ENCODE measurements at regions not wholly inside any gene's neighbourhood (a gene's known extent, or its start where the extent isn't known, plus 50 kb on each side); places are given as distances from the start of the nearest gene placed in this dataset.

- DNase-seq, result no peak
Observed at GRCh38 chr5:125587631-125588030, 835.6 kb upstream of the GRAMD2B start.

- DNase-seq, result no peak
Observed at GRCh38 chr5:125592856-125593255, 830.4 kb upstream of the GRAMD2B start.

- DNase-seq, result no peak
Observed at GRCh38 chr5:125595095-125595494, 828.1 kb upstream of the GRAMD2B start.

GRCh38 chr5:125595845-125596244 is 827.4 kb upstream of the GRAMD2B start:
- no peak for DNase-seq

- no peak for DNase-seq
Observed at GRCh38 chr5:125597338-125597737, 825.9 kb upstream of the GRAMD2B start.

DNA sequence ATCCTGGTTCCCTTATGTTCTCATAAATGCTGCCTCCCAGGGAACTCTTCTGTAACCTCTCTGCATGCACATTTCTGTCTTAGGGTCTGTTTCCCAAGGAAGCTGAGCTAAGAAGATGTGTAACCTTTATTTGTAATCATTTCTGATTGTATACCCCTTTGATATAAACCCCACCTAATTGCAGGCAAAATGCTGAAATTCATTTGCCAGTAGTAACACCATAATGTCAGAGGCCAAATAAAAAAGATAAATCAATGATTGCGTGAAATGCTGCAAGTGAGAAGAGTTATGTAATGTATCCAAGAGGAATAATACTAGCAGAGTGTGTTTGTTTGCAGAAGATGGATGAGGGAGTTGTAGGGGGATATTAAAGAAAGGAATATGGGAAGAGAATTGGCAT is 822.6 kb upstream of the GRAMD2B start:
- no peak for DNase-seq

GRCh38 chr5:125602184-125602583 is 821.0 kb upstream of the GRAMD2B start:
- no peak for DNase-seq

DNA sequence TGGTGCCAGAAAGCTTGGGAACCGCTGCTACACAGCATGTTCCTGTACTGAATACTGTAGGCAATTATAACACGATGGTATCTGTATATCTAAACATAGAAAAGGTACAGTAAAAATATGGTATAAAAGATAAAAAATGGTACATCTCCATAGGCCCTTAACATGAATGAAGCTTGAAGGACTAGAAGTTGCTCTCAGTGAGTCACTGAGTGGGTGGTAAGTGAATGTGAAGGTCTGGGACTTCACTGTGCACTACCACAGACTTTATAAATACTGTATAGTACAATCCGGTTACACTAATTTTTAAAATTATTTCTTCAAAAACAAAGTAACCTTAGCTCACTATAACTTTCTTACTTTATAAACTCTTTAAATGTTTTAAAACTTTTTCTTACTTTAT is 819.9 kb upstream of the GRAMD2B start:
- DNase-seq, result no peak

- no peak for DNase-seq
Observed at GRCh38 chr5:125604104-125604503, 819.1 kb upstream of the GRAMD2B start.

DNA sequence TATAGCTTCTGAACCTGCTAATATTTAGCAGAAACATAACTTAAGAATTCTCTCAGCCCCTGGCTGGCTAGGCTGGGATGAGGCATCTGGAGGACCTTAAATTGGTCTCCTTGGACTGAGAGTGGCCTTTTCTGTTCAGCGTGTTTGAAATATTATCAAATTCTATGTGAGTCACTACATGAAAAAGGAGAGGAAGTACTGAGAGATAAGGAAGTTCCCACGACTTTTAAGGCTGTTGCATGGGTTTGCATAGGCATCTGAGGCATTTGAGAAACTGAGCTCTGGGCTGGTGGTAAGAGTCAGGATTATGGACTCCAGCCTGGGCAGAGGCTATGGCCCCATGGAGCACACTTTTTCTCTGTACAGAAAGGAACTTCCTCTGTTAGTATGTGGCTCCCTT is 816.2 kb upstream of the GRAMD2B start:
- DNase-seq, result no peak

GRCh38 chr5:125609011-125609410 is 814.2 kb upstream of the GRAMD2B start:
- no peak for DNase-seq

DNA sequence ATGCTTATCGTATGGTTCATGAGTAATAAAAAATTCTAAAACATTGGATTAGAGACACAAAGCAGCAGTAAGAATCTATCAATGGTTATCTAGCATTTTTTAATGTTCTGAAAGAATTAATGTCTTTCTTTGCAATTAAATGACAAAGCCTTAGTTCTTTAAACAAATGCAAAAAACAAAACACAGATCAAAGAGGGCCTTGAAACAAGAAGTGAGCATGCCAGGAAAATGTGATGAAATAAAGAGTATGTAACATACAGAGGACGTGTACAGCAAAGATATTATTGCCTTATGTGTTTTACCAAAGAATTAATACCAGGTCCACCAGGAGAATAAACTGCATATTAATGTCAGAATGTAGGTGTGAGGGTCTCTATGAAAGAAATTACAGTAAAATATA is 812.3 kb upstream of the GRAMD2B start:
- DNase-seq, result no peak

DNA sequence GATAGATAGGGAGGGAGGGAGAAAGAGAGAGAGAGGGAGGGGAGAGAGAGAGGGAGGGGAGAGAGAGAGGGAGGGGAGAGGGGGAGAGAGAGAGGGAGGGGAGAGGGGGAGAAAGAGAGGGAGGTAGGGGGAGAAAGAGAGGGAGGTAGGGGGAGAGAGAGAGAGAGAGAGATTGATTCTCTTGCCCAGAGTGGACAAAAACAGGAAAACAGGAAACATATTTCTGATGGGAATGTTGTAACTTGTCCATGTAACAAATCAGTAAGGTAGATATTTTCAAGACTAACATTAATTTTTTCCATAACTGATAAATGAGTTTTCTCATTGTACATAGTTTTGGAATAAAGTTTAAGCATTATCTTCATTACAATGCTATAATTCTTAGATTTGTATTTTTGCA is 811.7 kb upstream of the GRAMD2B start:
- no peak for DNase-seq

GRCh38 chr5:125612181-125612721 is 811.0 kb upstream of the GRAMD2B start:
- no peak for DNase-seq

DNA sequence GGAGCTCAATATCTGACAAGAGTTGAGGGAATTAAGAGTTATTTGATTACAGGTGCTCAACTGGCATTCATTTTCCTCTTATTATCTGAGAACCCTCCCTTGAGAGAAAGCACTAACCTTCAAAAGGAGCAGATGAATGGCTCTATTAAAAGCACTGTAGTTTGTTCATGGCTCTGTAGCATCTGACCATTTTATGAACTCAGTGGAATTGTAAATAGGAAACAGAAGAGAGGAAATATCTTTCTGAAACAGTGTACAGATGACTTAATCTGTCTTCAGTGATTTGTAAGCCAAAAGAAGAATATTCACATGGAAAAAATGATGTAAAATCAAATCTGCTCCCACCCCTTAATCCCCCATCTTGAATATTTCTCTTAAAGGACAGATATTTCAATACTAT is 810.4 kb upstream of the GRAMD2B start:
- no peak for DNase-seq

DNA sequence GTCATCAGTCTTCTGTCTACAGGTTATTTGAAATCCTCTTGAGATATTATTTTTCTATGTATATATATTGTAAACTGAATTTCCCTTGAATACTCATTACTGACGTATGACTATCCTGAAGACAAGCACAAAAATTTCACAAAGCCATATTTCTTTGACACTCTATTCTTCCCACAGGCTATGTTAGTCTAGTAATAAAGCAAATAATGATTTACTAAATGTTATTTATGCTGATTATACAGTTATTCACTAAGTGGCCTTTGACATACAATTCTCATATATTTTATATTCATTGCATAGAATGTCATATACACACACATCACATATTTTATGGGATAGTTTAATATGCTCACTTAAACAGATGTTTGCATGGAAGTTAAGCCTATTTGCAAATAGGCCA is 793.0 kb upstream of the GRAMD2B start:
- DNase-seq, result no peak

DNA sequence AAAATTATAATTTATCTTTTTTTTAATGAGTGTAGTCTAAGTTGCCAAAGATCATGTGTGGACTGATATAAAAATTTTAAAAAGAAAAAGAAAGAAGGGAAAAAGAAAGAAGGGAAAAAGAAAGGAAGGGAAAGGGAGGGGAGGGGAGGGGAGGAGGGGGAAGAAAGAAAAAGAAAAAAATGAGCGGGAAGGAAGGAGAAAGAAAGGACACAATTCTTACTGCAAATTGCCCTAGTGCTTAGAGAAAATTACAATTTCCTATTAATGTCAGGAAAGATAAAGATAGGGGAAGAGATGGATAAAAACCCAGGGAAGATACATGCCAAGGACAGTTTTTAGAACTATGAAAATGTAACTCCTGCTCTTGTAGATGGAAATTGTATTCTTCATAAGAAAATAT is 789.7 kb upstream of the GRAMD2B start:
- DNase-seq, result no peak

DNA sequence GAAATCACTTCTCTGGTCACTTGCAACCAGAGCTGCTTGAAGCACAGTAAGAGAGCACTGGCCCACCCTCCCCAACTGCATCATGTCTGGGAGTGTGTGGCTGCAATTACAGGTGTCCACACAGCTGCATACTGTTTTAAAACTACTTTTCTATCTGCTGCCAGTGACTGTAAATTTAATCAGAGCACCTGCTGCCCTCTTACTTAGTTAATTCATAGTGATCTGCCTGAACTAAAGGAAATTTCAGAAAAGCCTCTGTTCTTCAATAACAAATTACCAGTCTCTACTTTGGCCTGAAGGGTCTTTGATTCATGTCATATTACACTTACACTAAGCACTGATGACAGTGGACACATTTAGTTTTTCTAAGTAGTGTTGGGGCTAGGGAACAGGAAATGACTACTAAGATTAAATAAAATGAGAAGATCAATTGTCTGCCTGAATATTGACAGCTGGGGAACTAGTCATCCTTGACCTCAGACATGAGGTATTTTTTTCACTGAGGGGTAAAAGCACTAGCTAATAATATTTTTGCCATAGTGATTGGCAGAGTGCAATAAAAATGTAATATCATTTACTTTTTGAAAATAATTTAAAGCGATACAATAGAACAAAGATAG is 788.9 kb upstream of the GRAMD2B start:
- DNase-seq, result no peak

DNA sequence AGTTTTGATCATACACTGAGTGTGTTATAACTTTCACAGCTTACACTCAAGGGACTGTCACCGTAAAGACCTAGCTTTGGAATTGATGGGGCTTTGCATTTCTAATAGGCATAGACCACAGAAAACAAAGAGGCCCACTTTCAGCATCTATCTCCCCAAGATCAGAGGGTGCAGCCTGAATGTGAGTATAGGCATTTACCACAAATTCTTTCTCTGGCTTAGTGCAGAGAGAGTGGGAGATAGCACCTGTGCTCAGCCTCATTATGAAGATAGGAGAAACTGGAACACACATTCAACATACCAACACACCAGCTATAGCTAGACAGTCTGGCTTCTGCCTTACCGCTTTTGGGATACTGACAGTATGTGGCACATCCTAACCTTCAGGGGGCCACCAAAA is 783.4 kb upstream of the GRAMD2B start:
- DNase-seq, result no peak

GRCh38 chr5:125652761-125653160 is 770.4 kb upstream of the GRAMD2B start:
- DNase-seq, result no peak

- DNase-seq, result no peak
Observed at GRCh38 chr5:125654392-125654791, 768.8 kb upstream of the GRAMD2B start.

DNA sequence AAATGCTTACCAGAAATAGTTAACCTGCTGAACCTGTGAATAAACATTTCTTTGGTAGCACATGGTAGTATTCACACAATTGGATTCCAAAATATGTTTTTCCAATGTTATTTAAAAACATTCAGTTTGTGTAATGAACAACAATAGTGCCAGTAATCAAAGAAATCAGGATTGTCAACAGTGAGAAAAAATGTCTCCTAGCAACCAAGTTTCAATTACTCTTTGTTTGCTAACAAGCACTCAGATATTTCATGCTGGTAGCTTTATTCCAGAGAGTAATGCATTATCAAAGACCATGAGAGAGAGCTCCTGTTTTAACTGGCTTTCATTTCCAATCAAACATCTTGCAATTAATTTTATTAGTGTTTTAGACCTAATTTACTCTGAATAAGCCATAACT is 768.1 kb upstream of the GRAMD2B start:
- no peak for DNase-seq

DNA sequence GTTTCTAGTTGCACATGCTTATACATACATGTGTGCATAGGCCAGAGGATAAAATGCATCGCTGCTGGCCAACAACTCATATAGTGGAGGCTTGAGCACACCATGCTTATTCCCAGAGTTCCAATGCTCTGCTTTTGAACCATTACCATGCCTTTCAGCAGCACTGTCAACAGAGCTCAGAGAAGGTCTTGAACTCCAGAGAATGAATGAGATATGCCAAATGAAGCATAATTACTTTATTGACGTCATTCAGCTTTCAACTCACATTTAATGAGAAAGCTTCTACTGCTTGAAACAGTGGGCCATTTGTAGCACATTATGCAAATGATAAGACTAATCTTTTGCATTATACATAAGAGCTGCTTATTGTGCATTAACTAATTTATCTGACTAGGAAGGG is 765.3 kb upstream of the GRAMD2B start:
- no peak for DNase-seq

- DNase-seq, result no peak
Observed at GRCh38 chr5:125659316-125660023, 763.7 kb upstream of the GRAMD2B start.
